ENCODE measurements at regions not wholly inside any gene's neighbourhood (a gene's known extent, or its start where the extent isn't known, plus 50 kb on each side); places are given as distances from the start of the nearest gene placed in this dataset.

DNA sequence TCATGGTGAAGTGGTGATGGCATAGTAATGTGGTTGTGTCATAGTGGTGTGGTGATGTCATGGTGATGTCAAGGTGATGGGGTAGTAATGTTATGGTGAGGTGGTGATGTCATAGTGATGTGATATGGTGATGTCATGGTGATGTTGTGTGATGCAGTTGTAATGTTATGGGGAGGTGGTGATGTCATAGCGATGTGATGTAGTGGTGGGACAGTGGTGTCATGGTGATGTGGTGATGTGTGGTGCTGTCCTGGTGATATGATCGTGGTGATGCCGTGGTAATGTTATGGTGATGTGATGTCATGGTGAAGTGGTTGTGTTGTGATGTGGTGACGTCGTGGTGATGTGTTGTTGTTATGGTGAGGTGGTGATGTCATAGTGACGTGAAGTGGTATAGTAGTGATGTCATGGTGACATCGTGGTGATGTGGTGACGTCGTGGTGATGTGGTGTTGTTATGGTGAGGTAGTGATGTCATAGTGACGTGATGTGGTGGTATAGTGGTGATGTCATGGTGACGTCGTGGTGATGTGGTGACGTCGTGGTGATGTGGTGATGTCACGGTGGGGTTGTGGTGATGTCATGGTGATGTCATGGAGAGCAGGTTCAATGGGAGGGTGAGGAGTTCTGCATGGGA lies 242.7 kb upstream of the MYT1L start:
- no peaks in the 10 kb centered on the region for H3K9me3 ChIP-seq (ENCODE audit: low read depth)
- H2AFZ ChIP-seq (replicated peaks): no peak overlapping the region
- DNase-seq (ENCODE audit: low spot score): no peak
- Mint-ChIP-seq H3K4me1 (no peaks in the 10 kb centered on the region), H3K36me3 (no peaks in the 10 kb centered on the region), H3K27ac (no peak overlapping the region), H3K4me3 (no peak overlapping the region), H3K9me3 (no peaks in the 10 kb centered on the region), H3K27me3 (ENCODE audit: insufficient read depth, low read depth) (peaks cover 6% of the 10 kb centered on the region)
- no peaks in the 10 kb centered on the region for H3K79me2 ChIP-seq (ENCODE audit: low read depth)
- peaks cover 6% of the 10 kb centered on the region for H3F3A ChIP-seq (ENCODE audit: low read depth)
- H4K20me1 ChIP-seq (ENCODE audit: low read depth): no peaks in the 10 kb centered on the region
- no peaks in the 10 kb centered on the region for H3K4me1 ChIP-seq
- no peak overlapping the region for H3K4me3 ChIP-seq
- H3K27me3 ChIP-seq: no peaks in the 10 kb centered on the region
- TF ChIP-seq EZH2phosphoT487 (IDR thresholded peaks at IDR 0.05) (no peak), EZH2 (IDR thresholded peaks at IDR 0.05) (no peak)
- TF ChIP-seq, protein P1, sequence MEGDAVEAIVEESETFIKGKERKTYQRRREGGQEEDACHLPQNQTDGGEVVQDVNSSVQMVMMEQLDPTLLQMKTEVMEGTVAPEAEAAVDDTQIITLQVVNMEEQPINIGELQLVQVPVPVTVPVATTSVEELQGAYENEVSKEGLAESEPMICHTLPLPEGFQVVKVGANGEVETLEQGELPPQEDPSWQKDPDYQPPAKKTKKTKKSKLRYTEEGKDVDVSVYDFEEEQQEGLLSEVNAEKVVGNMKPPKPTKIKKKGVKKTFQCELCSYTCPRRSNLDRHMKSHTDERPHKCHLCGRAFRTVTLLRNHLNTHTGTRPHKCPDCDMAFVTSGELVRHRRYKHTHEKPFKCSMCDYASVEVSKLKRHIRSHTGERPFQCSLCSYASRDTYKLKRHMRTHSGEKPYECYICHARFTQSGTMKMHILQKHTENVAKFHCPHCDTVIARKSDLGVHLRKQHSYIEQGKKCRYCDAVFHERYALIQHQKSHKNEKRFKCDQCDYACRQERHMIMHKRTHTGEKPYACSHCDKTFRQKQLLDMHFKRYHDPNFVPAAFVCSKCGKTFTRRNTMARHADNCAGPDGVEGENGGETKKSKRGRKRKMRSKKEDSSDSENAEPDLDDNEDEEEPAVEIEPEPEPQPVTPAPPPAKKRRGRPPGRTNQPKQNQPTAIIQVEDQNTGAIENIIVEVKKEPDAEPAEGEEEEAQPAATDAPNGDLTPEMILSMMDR (IDR thresholded peaks at IDR 0.05): no peak
- H3K27ac ChIP-seq: no peak overlapping the region
- H3K4me2 ChIP-seq: no peak overlapping the region
- H3K36me3 ChIP-seq: no peaks in the 10 kb centered on the region
- no peak overlapping the region for H3K9ac ChIP-seq

DNA sequence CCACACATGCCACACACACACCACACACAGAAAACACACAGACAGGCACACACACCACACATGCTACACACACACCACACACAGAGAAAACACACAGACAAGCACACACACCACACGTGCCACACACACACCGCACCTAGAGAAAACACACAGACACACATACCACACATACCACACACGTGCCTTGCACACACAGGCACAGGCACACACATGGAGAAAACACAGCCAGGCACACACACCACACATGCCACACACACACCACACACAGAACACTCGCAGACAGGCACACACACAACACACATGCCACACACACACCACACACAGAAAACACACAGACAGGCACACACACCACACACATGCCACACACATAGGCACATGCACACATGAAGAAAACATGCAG lies 242.1 kb upstream of the MYT1L start:
- no peak overlapping the region for H3K9ac ChIP-seq
- Mint-ChIP-seq H3K27me3 (ENCODE audit: insufficient read depth, low read depth) (peaks cover 5% of the 10 kb centered on the region), H3K36me3 (no peaks in the 10 kb centered on the region), H3K4me3 (no peak overlapping the region), H3K9me3 (no peaks in the 10 kb centered on the region), H3K4me1 (no peaks in the 10 kb centered on the region), H3K27ac (no peak overlapping the region)
- no peak for TF ChIP-seq EZH2phosphoT487 (IDR thresholded peaks at IDR 0.05)
- no peak for TF ChIP-seq EZH2 (IDR thresholded peaks at IDR 0.05)
- TF ChIP-seq, protein P1 (IDR thresholded peaks at IDR 0.05): no peak
- no peaks in the 10 kb centered on the region for H3K36me3 ChIP-seq
- no peaks in the 10 kb centered on the region for H3K9me3 ChIP-seq (ENCODE audit: low read depth)
- no peaks in the 10 kb centered on the region for H4K20me1 ChIP-seq (ENCODE audit: low read depth)
- H2AFZ ChIP-seq (replicated peaks): no peak overlapping the region
- no peaks in the 10 kb centered on the region for H3K27me3 ChIP-seq
- peaks cover 6% of the 10 kb centered on the region for H3F3A ChIP-seq (ENCODE audit: low read depth)
- no peaks in the 10 kb centered on the region for H3K4me1 ChIP-seq
- H3K4me2 ChIP-seq: no peak overlapping the region
- H3K27ac ChIP-seq: no peak overlapping the region
- no peaks in the 10 kb centered on the region for H3K79me2 ChIP-seq (ENCODE audit: low read depth)
- no peak for DNase-seq (ENCODE audit: low spot score)
- H3K4me3 ChIP-seq: no peak overlapping the region

DNA sequence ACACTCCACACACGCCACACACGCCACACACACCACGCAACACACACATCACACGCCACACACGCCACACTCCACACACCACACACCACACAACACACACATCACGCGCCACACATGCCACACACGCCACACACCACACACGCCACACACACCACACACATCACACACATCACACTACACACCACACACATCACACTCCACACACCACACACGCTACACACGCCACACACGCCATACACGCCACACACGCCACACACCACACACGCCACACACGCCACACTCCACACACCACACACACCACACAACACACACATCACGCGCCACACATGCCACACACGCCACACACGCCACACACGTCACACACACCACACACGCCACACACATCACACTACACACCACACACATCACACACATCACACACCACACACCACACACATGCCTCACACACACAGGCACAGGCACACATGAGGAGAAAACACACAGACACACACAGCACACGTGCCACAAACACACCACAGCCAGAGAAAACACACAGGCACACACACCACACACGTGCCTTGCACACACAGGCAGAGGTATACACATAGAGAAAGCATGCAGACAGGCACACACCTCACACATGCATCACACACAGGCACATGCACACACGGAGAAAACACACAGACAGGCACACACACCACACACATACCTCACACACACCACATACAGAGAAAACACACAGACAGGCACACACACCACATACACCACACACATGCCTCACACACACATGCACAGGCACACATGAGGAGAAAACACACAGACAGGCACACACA lies 241.5 kb upstream of the MYT1L start:
- no peak overlapping the region for H3K27ac Mint-ChIP-seq
- Histone ChIP-seq H3K9ac (no peak overlapping the region), H3K27ac (no peak overlapping the region), H3K4me1 (no peaks in the 10 kb centered on the region), H3K4me3 (no peak overlapping the region), H3F3A (ENCODE audit: low read depth) (peaks cover 6% of the 10 kb centered on the region), H2AFZ (replicated peaks) (no peak overlapping the region), H4K20me1 (ENCODE audit: low read depth) (no peaks in the 10 kb centered on the region), H3K27me3 (no peaks in the 10 kb centered on the region), H3K4me2 (no peak overlapping the region), H3K79me2 (ENCODE audit: low read depth) (no peaks in the 10 kb centered on the region), H3K36me3 (no peaks in the 10 kb centered on the region), H3K9me3 (ENCODE audit: low read depth) (no peaks in the 10 kb centered on the region)
- peaks cover 3% of the 10 kb centered on the region for H3K27me3 Mint-ChIP-seq (ENCODE audit: insufficient read depth, low read depth)
- no peak for DNase-seq (ENCODE audit: low spot score)
- TF ChIP-seq EZH2phosphoT487 (IDR thresholded peaks at IDR 0.05) (no peak), EZH2 (IDR thresholded peaks at IDR 0.05) (no peak)
- TF ChIP-seq, protein P1 (IDR thresholded peaks at IDR 0.05): no peak
- no peaks in the 10 kb centered on the region for H3K4me1 Mint-ChIP-seq
- no peak overlapping the region for H3K4me3 Mint-ChIP-seq
- no peaks in the 10 kb centered on the region for H3K36me3 Mint-ChIP-seq
- no peaks in the 10 kb centered on the region for H3K9me3 Mint-ChIP-seq
